H9 (cell line): ENCODE measurements at regions not wholly inside any gene's neighbourhood (a gene's known extent, or its start where the extent isn't known, plus 50 kb on each side); places are given as distances from the start of the nearest gene placed in this dataset.

ENCODE experiments used
- DNase-seq: peaks from one replicate; pipeline ENCODE4 v3.0.0-alpha.2; 2017
- H2AFZ ChIP-seq: one replicate; pipeline ENCODE4 v1.6.1; 2013; ENCODE audit warnings: mild to moderate bottlenecking, low read length, control low read depth, moderate library complexity
- H2AK5ac ChIP-seq: 2 replicates; pipeline ENCODE4 v1.6.1; 2013; ENCODE audit warnings: low read length, control low read depth, mixed read lengths; ENCODE audit not compliant: insufficient read length
- H2BK120ac ChIP-seq: one replicate; pipeline ENCODE4 v1.6.1; 2013; ENCODE audit warnings: low read depth, mild to moderate bottlenecking, low read length, control low read depth, inconsistent platforms; ENCODE audit not compliant: poor library complexity, severe bottlenecking
- H2BK12ac ChIP-seq: 2 replicates; pipeline ENCODE4 v1.6.1; 2013; ENCODE audit warnings: low read length, control low read depth, mixed read lengths, low read depth; ENCODE audit not compliant: insufficient read length
- H2BK15ac ChIP-seq: 2 replicates; pipeline ENCODE4 v1.6.1; 2013; ENCODE audit warnings: low read depth, low read length, control low read depth
- H2BK20ac ChIP-seq: one replicate; pipeline ENCODE4 v1.6.1; 2013; ENCODE audit warnings: low read depth, mild to moderate bottlenecking, low read length, control low read depth, inconsistent platforms; ENCODE audit not compliant: poor library complexity, severe bottlenecking
- H2BK5ac ChIP-seq: 2 replicates; pipeline ENCODE4 v1.6.1; 2013; ENCODE audit warnings: low read length, control low read depth, mixed read lengths; ENCODE audit not compliant: insufficient read length
- H3K14ac ChIP-seq: 2 replicates; pipeline ENCODE4 v1.6.1; 2013; ENCODE audit warnings: low read length, control low read depth; ENCODE audit not compliant: insufficient read depth
- H3K18ac ChIP-seq: 2 replicates; pipeline ENCODE4 v1.6.1; 2013; ENCODE audit warnings: low read depth, mild to moderate bottlenecking, mixed read lengths, low read length, control low read depth; ENCODE audit not compliant: insufficient read length
- H3K23ac ChIP-seq: 2 replicates; pipeline ENCODE4 v1.6.1; 2013; ENCODE audit warnings: low read length, control low read depth, mixed read lengths, low read depth; ENCODE audit not compliant: insufficient read length
- H3K23me2 ChIP-seq: 2 replicates; pipeline ENCODE4 v1.6.1; 2013; ENCODE audit warnings: low read depth, mild to moderate bottlenecking, mixed read lengths, low read length, control low read depth; ENCODE audit not compliant: insufficient read length, poor library complexity, severe bottlenecking
- H3K27ac ChIP-seq: 2 replicates; pipeline ENCODE4 v1.5.1; 2013; ENCODE audit warnings: low read length, control low read depth, mixed read lengths, low read depth; ENCODE audit not compliant: insufficient read length
- H3K27me3 ChIP-seq: 2 replicates; pipeline ENCODE4 v1.6.1; 2013; ENCODE audit warnings: low read length, control low read depth, inconsistent platforms; ENCODE audit not compliant: insufficient read depth
- H3K4ac ChIP-seq: 2 replicates; pipeline ENCODE4 v1.6.1; 2013; ENCODE audit warnings: low read depth, mild to moderate bottlenecking, control low read depth, inconsistent platforms, low read length, moderate library complexity
- H3K4me1 ChIP-seq: 2 replicates; pipeline ENCODE4 v1.6.1; 2013; ENCODE audit warnings: low read length, control low read depth, inconsistent platforms; ENCODE audit not compliant: insufficient read depth
- H3K4me2 ChIP-seq: 2 replicates; pipeline ENCODE4 v1.6.1; 2013; ENCODE audit warnings: low read length, control low read depth, mixed read lengths; ENCODE audit not compliant: insufficient read length, insufficient read depth
- H3K56ac ChIP-seq: 2 replicates; pipeline ENCODE4 v1.6.1; 2013; ENCODE audit warnings: low read depth, mild to moderate bottlenecking, mixed read lengths, low read length, control low read depth; ENCODE audit not compliant: insufficient read length
- H3K79me1 ChIP-seq: 2 replicates; pipeline ENCODE4 v1.6.1; 2013; ENCODE audit warnings: low read depth, mild to moderate bottlenecking, moderate library complexity, low read length, control low read depth, inconsistent platforms; ENCODE audit not compliant: insufficient read depth, poor library complexity, severe bottlenecking
- H3K79me2 ChIP-seq: 2 replicates; pipeline ENCODE4 v1.6.1; 2013; ENCODE audit warnings: low read length, control low read depth, inconsistent platforms; ENCODE audit not compliant: insufficient read depth
- H3K9ac ChIP-seq: 2 replicates; pipeline ENCODE4 v1.6.1; 2013; ENCODE audit warnings: low read length, control low read depth, mixed read lengths; ENCODE audit not compliant: insufficient read length; ENCODE audit errors: extremely low read depth
- H3K9me3 ChIP-seq: one replicate; pipeline ENCODE4 v1.6.1; 2013; ENCODE audit warnings: low read depth, low read length, inconsistent platforms; ENCODE audit not compliant: control insufficient read depth
- H3T11ph ChIP-seq: one replicate; pipeline ENCODE4 v1.6.1; 2013; ENCODE audit warnings: mild to moderate bottlenecking, low read length, control low read depth, inconsistent platforms
- H4K20me1 ChIP-seq: one replicate; pipeline ENCODE4 v1.6.1; 2013; ENCODE audit not compliant: control insufficient read depth, insufficient read length, insufficient read depth
- H4K5ac ChIP-seq: 2 replicates; pipeline ENCODE4 v1.6.1; 2013; ENCODE audit warnings: low read depth, mild to moderate bottlenecking, mixed read lengths, low read length, control low read depth; ENCODE audit not compliant: insufficient read length
- H4K8ac ChIP-seq: replicated peaks from 2 replicates; pipeline ENCODE4 v1.6.1; 2013; ENCODE audit warnings: low read length, control low read depth, mixed read lengths, low read depth; ENCODE audit not compliant: insufficient read length
- H4K91ac ChIP-seq: 2 replicates; pipeline ENCODE4 v1.6.1; 2013; ENCODE audit warnings: low read depth, mild to moderate bottlenecking, moderate library complexity, mixed read lengths, low read length, control low read depth; ENCODE audit not compliant: insufficient read length
- H3K27ac Mint-ChIP-seq, 3 experiments: 2 replicates in 2 of 3; 3 replicates in 1 of 3; pipeline ENCODE4 v1.8.0; 2020 to 2021; ENCODE audit warnings: mixed read lengths in 3 of 3, mild to moderate bottlenecking in 1 of 3, moderate library complexity in 1 of 3
- H3K27me3 Mint-ChIP-seq: 2 replicates; pipeline ENCODE4 v1.8.0; 2021; ENCODE audit warnings: low read depth, mild to moderate bottlenecking, moderate library complexity, mixed read lengths
- H3K36me3 Mint-ChIP-seq, 3 experiments: 2 replicates in 2 of 3; 3 replicates in 1 of 3; pipeline ENCODE4 v1.8.0; 2020 to 2021; ENCODE audit warnings: low read depth in 3 of 3, mixed read lengths in 3 of 3; ENCODE audit not compliant: insufficient read depth in 1 of 3
- H3K4me1 Mint-ChIP-seq, 2 experiments: 2 replicates each; pipeline ENCODE4 v1.8.0; 2020; ENCODE audit warnings: mixed read lengths in 2 of 2
- H3K4me3 Mint-ChIP-seq, 2 experiments: 2 replicates in 1 of 2; 3 replicates in 1 of 2; pipeline ENCODE4 v1.8.0; 2020 to 2021; ENCODE audit warnings: mild to moderate bottlenecking in 2 of 2, mixed read lengths in 2 of 2, moderate library complexity in 1 of 2
- H3K9me3 Mint-ChIP-seq, 2 experiments: 2 replicates in 1 of 2; 3 replicates in 1 of 2; pipeline ENCODE4 v1.8.0; 2020; ENCODE audit warnings: mild to moderate bottlenecking in 2 of 2, mixed read lengths in 2 of 2, moderate library complexity in 1 of 2
- WGBS: extraction: QIAGEN DNeasy Blood & Tissue Kit; methylation state at CpG from one replicate; pipeline ENCODE4 v1.1.7; 2013; ENCODE audit warnings: missing lambda C conversion rate, low lambda C conversion rate, mixed read lengths; ENCODE audit not compliant: insufficient read length; ENCODE audit errors: extremely low coverage; 5-methylcytosine and 5-hydroxymethylcytosine counted together
- TF ChIP-seq, protein P1 (sequence below): fragments of 200-600 bp; sonication (generic); conservative IDR thresholded peaks from 3 replicates; pipeline ENCODE4 v1.8.0; 2021; ENCODE audit warnings: antibody characterized with exemption, mild to moderate bottlenecking

DNA sequence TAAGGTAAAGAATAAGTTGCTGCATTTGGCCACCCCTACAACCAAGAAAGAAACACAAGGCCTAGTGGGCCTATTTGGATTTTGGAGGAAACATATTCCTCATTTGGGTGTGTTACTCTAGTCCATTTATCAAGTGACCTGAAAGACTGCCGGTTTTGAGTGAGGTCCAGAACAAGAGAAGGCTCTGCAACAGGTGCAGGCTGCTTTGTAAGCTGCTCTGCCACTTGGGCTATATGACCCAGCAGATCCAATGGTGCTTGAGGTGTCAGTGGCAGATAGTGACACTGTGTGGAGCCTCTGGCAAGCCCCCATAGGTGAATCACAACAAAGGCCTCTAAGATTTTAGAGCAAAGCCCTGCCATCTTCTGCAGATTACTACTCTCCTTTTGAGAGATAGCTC lies 491.3 kb downstream of the TAFA4 start:
- Mint-ChIP-seq H3K27ac (no peak overlapping the region), H3K36me3 (peaks cover 2 to 9% (median 9%) of the 10 kb centered on the region in 3 experiments; a peak in 6 of 7 replicates), H3K4me1 (peaks cover 3 to 4% of the 10 kb centered on the region in 2 experiments), H3K27me3 (no peaks in the 10 kb centered on the region; the same call in none of the 2 replicates), H3K4me3 (no peak overlapping the region), H3K9me3 (peaks cover 4 to 17% of the 10 kb centered on the region in 2 experiments; a peak in 4 of 5 replicates)
- no peak for DNase-seq
- H4K20me1 ChIP-seq: no peaks in the 10 kb centered on the region
- H2BK20ac ChIP-seq: no peak overlapping the region
- no peak overlapping the region for H2BK15ac ChIP-seq
- H2AFZ ChIP-seq: no peak overlapping the region
- H3K79me2 ChIP-seq: no peaks in the 10 kb centered on the region
- no peak overlapping the region for H2AK5ac ChIP-seq
- no peaks in the 10 kb centered on the region for H3K4me1 ChIP-seq
- no peak overlapping the region for H3T11ph ChIP-seq
- no peak overlapping the region for H3K56ac ChIP-seq
- H2BK120ac ChIP-seq: no peak overlapping the region
- no peak overlapping the region for H3K18ac ChIP-seq
- no peak overlapping the region for H4K8ac ChIP-seq
- no peak overlapping the region for H2BK5ac ChIP-seq
- no peak overlapping the region for H3K9ac ChIP-seq
- H3K79me1 ChIP-seq: no peaks in the 10 kb centered on the region
- H3K9me3 ChIP-seq: peaks cover 6% of the 10 kb centered on the region
- no peak overlapping the region for H4K5ac ChIP-seq
- TF ChIP-seq, protein P1, sequence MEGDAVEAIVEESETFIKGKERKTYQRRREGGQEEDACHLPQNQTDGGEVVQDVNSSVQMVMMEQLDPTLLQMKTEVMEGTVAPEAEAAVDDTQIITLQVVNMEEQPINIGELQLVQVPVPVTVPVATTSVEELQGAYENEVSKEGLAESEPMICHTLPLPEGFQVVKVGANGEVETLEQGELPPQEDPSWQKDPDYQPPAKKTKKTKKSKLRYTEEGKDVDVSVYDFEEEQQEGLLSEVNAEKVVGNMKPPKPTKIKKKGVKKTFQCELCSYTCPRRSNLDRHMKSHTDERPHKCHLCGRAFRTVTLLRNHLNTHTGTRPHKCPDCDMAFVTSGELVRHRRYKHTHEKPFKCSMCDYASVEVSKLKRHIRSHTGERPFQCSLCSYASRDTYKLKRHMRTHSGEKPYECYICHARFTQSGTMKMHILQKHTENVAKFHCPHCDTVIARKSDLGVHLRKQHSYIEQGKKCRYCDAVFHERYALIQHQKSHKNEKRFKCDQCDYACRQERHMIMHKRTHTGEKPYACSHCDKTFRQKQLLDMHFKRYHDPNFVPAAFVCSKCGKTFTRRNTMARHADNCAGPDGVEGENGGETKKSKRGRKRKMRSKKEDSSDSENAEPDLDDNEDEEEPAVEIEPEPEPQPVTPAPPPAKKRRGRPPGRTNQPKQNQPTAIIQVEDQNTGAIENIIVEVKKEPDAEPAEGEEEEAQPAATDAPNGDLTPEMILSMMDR: no peak
- WGBS: no CpG with 5 or more reads among the region's 1 CpG
- no peak overlapping the region for H3K27ac ChIP-seq
- no peaks in the 10 kb centered on the region for H3K23me2 ChIP-seq
- no peak overlapping the region for H4K91ac ChIP-seq
- H3K4ac ChIP-seq: no peak overlapping the region
- no peak overlapping the region for H3K14ac ChIP-seq
- no peak overlapping the region for H3K23ac ChIP-seq
- no peak overlapping the region for H3K4me2 ChIP-seq
- H3K27me3 ChIP-seq: no peaks in the 10 kb centered on the region
- H2BK12ac ChIP-seq: no peak overlapping the region
